K562 (cell line): ENCODE measurements at regions not wholly inside any gene's neighbourhood (a gene's known extent, or its start where the extent isn't known, plus 50 kb on each side); places are given as distances from the start of the nearest gene placed in this dataset.

Experiments
- CREB1 ChIP-seq, 2 experiments: sonication (generic) in 1 of 2; formaldehyde crosslinking in 1 of 2; IDR thresholded peaks; 2 replicates each; pipeline versions ENCODE4 v1.6.1 to v1.8.0; 2012 to 2022; ENCODE audit warnings: inconsistent platforms in 1 of 2, mild to moderate bottlenecking in 1 of 2, missing genetic modification reagents in 1 of 2, moderate library complexity in 1 of 2
- ELF2 ChIP-seq: fragments of 250-450 bp; sonication (Bioruptor Pico); IDR thresholded peaks from 2 replicates; pipeline ENCODE4 v1.5.0; 2021; ENCODE audit warnings: mild to moderate bottlenecking
- POLR2A ChIP-seq: fragments of 450-650 bp; conservative IDR thresholded peaks from 2 replicates; pipeline ENCODE4 v1.6.1; 2016
- TCF7L2 ChIP-seq: fragments of 150-350 bp; IDR thresholded peaks from 2 replicates; pipeline ENCODE4 v1.6.1; 2016; ENCODE audit warnings: low read depth, mild to moderate bottlenecking, low read length, moderate library complexity
- ZNF121 ChIP-seq: sonication (generic); formaldehyde crosslinking; conservative IDR thresholded peaks from 2 replicates; pipeline ENCODE4 v1.8.0; 2022; ENCODE audit warnings: missing genetic modification reagents

- TF ChIP-seq TCF7L2 (no peak), CREB1 (IDR thresholded peaks at IDR 0.05) (no peak), CREB1 (CRISPR knock-in tag; IDR thresholded peaks at IDR 0.05) (no peak), ELF2 (CRISPR knock-in tag) (no peak), POLR2A (no peak), ZNF121 (CRISPR knock-in tag) (peak; percentile 92)
Measured at GRCh38 chr7:101740981-101741725, 76.3 kb upstream of the CUX1 start.
